CD4-positive, alpha-beta T cell treated with Interleukin-12 subunit alpha and Interleukin-12 subunit beta, for 1 hour (primary cell): ENCODE measurements at regions not wholly inside any gene's neighbourhood (a gene's known extent, or its start where the extent isn't known, plus 50 kb on each side); places are given as distances from the start of the nearest gene placed in this dataset.

Experiments used
- DNase-seq: peaks from one replicate; pipeline ENCODE4 v3.0.0-alpha.2; 2020

- DNase-seq: no peak
Observed at GRCh38 chr2:33788044-33788443, 188.9 kb upstream of the FAM98A start.

GRCh38 chr2:33786881-33787280, 187.8 kb upstream of the FAM98A start:
- DNase-seq: no peak

- no peak for DNase-seq
Observed at GRCh38 chr2:33785201-33786106, 186.4 kb upstream of the FAM98A start.

- DNase-seq: no peak
Observed at GRCh38 chr2:33784488-33784887, 185.4 kb upstream of the FAM98A start.

- DNase-seq: no peak
Observed at GRCh38 chr2:33782395-33783230, 183.5 kb upstream of the FAM98A start.

GRCh38 chr2:33777786-33778185, 178.7 kb upstream of the FAM98A start:
- DNase-seq: no peak

GRCh38 chr2:33775306-33775705, 176.2 kb upstream of the FAM98A start:
- DNase-seq: no peak

- DNase-seq: no peak
Observed at GRCh38 chr2:33770023-33770422, 170.9 kb upstream of the FAM98A start.

GRCh38 chr2:33766175-33766574, 167.1 kb upstream of the FAM98A start:
- DNase-seq: no peak

GRCh38 chr2:33765122-33765521, 166.0 kb upstream of the FAM98A start:
- DNase-seq: no peak

GRCh38 chr2:33764551-33764950, 165.5 kb upstream of the FAM98A start:
- no peak for DNase-seq

- no peak for DNase-seq
Observed at GRCh38 chr2:33763671-33764310, 164.7 kb upstream of the FAM98A start.

- no peak for DNase-seq
Observed at GRCh38 chr2:33762636-33763035, 163.5 kb upstream of the FAM98A start.

GRCh38 chr2:33746208-33746800, 147.2 kb upstream of the FAM98A start:
- DNase-seq: no peak

GRCh38 chr2:33735096-33735495, 136.0 kb upstream of the FAM98A start:
- DNase-seq: no peak

GRCh38 chr2:33730804-33731203, 131.7 kb upstream of the FAM98A start:
- DNase-seq: no peak

- DNase-seq: no peak
Observed at GRCh38 chr2:33730193-33730592, 131.1 kb upstream of the FAM98A start.

GRCh38 chr2:33729353-33729752, 130.3 kb upstream of the FAM98A start:
- no peak for DNase-seq

- DNase-seq: no peak
Observed at GRCh38 chr2:33728106-33728505, 129.0 kb upstream of the FAM98A start.

GRCh38 chr2:33727361-33728032, 128.4 kb upstream of the FAM98A start:
- DNase-seq: no peak

GRCh38 chr2:33726415-33726814, 127.3 kb upstream of the FAM98A start:
- no peak for DNase-seq

GRCh38 chr2:33723329-33723728, 124.2 kb upstream of the FAM98A start:
- no peak for DNase-seq
